Erythroblast (primary cell): ENCODE measurements at regions not wholly inside any gene's neighbourhood (a gene's known extent, or its start where the extent isn't known, plus 50 kb on each side); places are given as distances from the start of the nearest gene placed in this dataset.
"Not testable (repeated sequence)": the region's sequence is repeated elsewhere in the genome, so short reads cannot be mapped to it uniquely, and the experiment has no call there.

Source experiments
- DNase-seq, 2 experiments: peaks; one replicate each; lab custom pipeline; 2025; lab: John Stamatoyannopoulos, UW
- GATA1 ChIP-seq: IDR thresholded peaks from 2 replicates; pipeline ENCODE4 v1.6.1; 2011; ENCODE audit warnings: low read depth, mild to moderate bottlenecking, control low read depth, low read length, moderate library complexity
- POLR2A ChIP-seq: IDR thresholded peaks from 2 replicates; pipeline ENCODE4 v1.6.1; 2011; ENCODE audit warnings: mild to moderate bottlenecking, low read length

DNA sequence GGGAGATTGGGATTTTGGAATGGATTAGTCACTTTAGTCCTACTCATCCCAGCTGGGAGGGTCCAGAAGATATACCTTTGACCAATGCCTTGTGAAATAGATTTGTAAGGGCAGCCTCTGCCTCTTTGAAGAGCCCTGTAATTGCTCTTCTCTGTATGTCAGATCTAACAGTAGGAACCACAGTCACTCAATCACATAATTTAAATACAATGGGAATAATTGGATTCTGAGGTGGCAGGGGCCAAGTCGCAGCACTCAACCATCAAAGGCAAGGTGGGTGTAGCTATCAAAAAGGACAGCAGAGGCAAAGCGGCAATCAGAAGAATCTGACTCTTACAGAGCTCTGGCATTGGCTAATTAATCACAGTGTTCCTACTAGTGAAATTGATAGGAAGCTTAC, 650.9 kb upstream of the ANKRD30A start:
- no peak for DNase-seq
- TF ChIP-seq POLR2A (no peak), GATA1 (no peak)

DNA sequence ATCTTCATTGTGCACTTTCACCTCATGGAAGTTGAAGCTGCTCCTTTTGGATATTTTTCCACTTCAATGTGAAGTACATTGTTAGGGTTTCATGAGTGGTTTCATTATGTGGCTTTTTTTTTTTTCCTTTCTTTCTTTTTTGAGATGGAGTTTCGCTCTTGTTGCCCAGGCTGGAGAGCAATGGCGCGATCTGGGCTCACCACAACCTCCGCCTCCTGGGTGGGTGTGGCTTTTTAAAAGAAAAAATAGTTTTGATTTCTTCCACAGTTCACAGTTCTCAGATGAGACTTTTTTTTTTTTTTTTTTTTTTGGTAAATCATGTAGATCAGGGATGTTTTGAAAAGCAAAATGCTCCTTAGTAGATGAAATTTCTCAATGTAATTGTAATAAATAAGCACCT, 652.3 kb upstream of the ANKRD30A start:
- TF ChIP-seq GATA1 = no peak
- TF ChIP-seq POLR2A = no peak

DNA sequence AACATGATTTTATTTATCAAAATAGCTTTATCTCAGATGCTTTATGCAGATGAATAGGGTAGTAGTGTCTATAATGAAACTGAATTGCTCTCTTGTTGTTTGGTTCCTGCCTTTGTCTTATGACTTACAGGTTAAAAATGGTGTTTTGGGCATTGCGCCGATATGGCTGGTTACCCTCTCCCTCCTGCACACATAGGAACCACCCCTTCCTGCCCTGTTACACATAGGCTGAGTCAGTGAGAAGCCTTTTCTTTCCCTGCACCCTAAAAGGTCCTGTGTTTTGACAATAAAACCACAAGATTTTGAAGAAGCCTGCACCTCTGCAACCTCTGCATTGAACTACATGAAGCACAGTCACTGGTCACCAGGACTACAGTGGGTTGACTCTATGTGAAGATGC, 655.8 kb upstream of the ANKRD30A start:
- TF ChIP-seq GATA1 = no peak
- TF ChIP-seq POLR2A = no peak
- no peak for DNase-seq

More for the DNA sequence above, 652.3 kb upstream of the ANKRD30A start:
- no peak for DNase-seq

DNA sequence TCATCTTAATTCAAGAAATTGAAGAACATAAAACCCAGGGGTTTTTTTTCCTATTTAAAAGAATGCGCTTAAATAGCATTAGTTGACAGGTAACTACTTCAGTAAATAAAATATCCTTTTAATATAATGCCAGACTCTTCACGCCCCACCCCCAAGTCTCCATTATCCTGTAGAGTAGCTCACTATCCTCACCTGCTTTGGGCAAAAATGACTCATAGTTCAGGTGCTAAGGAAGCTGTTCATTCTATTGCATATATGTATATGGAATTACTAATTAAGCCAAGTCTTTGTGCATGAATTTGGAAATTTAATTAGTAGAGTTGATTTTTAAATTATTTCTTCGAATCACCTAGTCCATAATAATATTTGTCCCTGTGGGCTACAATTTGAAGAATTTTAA, 656.8 kb upstream of the ANKRD30A start:
- no peak for TF ChIP-seq GATA1
- TF ChIP-seq POLR2A = no peak

DNA sequence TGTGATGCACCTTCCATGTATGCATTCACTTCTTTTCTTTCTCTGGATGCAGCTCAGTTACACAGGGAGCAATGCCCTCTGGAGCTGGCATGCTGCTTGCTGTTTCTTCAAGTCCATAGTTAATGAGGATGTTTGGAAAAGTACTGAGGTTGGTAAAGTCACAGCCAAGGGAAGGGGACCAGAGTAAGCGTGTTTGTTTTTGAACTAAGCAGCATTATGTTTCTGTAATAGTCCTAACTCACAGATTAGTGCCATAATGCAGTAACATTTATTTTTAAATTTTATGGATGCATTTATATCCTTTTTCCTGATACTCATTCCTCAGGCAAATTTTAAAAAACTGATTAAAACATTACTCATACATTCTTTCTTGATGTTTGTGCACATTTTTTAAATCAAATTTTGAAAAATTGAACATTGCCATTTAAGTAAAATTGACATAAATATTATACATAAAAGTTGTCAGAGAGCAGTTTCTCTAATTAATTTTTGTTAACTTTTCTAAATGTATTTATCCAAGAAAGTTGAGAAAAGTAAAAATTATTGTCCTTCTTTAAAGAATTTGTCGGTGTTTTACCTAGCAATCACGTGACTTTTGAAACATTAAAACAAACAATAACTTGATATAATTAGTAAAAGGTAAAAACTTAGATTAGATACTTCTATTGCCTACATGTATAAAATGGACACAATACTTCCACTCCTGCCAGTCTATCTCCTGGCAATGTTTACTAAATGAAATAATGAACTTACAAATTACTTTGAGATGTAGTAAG, 659.6 kb upstream of the ANKRD30A start:
- no peak for TF ChIP-seq GATA1
- TF ChIP-seq POLR2A = no peak
- DNase-seq = no peak

More for the DNA sequence above, 656.8 kb upstream of the ANKRD30A start:
- DNase-seq = no peak

DNA sequence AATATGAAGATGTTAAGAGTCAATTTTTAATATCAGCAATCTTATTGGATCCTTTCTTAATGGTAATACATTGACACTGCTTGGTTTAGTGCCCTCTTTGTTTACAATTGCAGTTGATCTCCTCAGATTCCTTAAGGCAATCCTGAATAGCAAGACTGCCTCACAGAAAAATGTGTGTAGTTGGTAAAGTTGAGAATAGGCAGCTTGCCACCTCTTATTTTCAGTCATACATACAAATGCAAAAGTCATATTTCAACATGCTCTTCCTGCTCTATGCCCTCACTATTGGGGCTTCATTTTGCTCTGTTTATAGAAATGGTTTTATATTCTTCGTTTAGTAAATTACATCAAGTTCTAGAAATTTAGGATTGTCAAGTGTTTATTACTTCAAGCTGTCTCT, 661.1 kb upstream of the ANKRD30A start:
- no peak for DNase-seq

DNA sequence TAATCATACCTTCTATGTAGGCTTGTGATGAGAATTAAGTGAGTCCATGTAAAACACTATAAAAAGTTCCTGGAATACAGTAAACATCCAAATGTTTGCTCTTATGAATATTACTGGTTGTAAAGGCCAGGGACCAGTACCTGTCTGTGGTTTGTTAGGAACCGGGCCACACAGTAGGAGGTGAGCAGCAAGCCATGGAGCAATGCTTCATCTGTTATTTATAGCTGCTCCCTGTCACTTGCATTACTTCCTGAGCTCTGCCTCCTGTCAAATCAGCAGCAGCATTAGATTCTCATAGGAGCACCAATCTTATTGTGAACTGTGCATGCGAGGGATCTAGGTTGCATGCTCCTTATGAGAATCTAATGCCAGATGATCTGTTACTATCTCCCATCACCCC, 662.0 kb upstream of the ANKRD30A start:
- DNase-seq = no peak
- TF ChIP-seq POLR2A = no peak

More for the DNA sequence above, 661.1 kb upstream of the ANKRD30A start:
- no peak for TF ChIP-seq POLR2A
- TF ChIP-seq GATA1 = no peak

DNA sequence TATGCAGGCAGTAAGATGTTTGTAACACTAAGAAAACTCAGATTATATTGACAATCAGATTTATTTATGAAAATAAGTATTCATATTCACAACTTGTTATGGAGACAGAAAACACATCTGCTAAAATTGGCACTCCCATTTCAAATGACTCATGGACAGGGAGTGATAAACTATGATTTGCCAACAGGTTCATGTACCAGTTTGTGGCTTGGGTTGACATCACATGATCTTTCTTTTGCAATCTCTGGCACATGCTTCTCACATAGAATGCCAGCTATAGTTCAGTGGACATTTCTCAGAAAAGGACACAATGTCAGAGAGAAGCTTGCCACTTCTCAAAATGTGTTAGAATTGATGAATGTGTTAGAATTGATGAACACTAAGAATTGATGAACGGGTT, 663.2 kb upstream of the ANKRD30A start:
- no peak for DNase-seq
- TF ChIP-seq POLR2A = no peak
- TF ChIP-seq GATA1 = no peak

DNA sequence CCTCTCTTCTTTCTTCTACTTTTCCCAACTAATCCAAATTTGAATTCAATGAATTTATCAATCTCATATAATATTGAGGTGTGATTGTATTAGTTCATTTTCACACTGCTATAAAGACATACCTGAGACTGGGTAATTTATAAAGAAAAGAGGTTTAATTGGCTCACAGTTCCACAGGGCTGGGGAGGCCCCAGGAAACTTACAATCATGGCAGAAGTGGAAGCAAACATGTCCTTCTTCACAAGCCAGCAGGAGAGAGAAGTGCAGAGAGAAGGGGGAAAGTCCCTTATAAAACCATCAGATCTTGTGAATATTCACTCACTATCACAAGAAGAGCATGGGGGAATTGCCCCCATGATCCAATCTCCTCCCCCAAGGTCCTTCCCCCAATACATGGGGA, 667.0 kb upstream of the ANKRD30A start:
- not testable (repeated sequence) for DNase-seq

DNA sequence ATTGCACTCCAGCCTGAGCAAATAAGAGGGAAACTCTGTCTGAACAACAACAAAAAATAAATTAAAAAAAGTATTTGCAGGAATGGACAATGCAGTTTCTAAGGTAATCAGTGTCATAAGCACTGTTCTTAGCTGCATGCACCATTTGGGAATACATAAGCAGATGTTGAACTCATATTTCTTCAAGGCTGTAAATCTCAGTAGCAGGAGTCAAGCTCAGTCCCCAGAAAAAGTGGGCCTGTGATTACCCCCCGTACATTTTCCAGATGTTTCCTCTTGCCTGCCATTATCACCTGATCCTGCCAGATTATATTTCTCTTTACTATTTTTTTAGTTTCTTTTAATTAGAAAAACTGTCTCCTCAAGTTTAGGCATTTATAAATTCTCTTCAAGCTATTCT, 667.6 kb upstream of the ANKRD30A start:
- TF ChIP-seq POLR2A = no peak
- TF ChIP-seq GATA1 = no peak
- DNase-seq = no peak

DNA sequence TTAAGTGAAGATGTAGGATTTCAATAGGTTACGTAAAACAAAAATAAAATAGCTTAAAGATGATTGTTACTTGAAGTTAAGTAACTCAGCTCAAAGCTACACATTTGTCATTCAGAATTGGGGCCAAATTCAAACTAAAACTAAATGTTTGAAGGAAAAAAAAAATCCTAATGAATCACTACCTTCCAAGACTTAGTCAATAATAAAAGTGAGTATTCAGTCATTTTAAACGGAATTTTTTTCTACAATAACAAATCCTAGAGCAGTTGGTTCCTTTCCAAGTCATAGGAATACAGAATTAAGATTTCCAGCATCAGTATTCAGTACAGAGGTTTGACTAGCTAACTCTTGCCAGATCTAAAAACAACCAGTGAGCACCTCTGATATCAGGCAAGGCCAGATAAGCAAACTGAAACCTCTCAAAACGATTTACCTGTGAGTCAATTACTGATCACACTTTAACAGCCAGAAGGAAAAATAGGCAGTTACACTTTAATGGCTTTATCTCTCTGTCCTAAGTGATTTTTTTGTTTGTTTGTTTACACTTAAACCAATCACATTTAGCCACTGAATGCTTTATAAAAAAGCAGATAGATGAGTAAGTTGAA, 669.8 kb upstream of the ANKRD30A start:
- TF ChIP-seq POLR2A (no peak), GATA1 (no peak)
- no peak for DNase-seq

DNA sequence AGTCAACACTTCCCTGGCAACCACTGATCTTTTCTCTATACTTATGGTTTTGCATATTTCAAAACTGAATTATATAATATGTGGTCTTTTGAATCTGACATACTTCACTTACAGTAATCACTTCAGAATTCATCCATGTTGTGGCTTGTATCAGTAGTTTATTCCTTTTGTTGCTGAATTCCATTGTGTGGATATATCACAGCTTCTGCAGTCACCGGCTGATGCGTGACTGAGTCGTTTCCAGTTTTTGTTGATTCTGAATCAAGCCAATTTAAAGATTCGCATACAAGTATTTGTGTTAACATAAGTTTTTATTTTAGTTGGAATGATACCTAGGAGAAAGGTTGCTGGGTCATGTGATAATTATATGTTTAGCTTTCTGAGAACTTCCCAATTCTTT, 672.5 kb upstream of the ANKRD30A start:
- DNase-seq = no peak

DNA sequence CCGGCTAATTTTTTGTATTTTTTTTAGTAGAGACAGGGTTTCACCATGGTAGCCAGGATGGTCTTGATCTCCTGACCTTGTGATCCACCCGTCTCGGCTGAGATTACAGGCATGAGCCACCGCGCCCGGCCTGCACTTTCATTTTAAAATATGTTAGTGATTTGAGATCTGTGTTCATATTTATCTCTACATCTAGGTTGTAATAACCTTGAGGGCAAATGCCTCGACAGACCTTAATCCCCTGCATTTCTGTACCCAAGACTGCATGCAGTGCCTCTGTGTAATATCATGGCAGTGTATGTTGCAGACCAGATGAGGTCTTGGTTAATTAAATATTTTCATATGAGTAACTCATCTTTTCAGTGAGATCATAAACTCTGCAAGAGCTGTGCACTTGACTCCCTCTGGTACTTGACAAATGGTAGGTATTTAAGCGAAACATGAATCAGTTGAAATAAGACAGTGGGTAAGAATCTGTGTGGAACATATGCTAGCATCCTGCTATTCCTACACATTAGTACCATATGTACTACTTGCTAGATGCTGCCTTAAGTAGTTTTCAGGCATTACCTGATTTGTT, 673.9 kb upstream of the ANKRD30A start:
- no peak for DNase-seq
- no peak for TF ChIP-seq GATA1
- TF ChIP-seq POLR2A = no peak

More for the DNA sequence above, 672.5 kb upstream of the ANKRD30A start:
- TF ChIP-seq GATA1 (no peak), POLR2A (no peak)

DNA sequence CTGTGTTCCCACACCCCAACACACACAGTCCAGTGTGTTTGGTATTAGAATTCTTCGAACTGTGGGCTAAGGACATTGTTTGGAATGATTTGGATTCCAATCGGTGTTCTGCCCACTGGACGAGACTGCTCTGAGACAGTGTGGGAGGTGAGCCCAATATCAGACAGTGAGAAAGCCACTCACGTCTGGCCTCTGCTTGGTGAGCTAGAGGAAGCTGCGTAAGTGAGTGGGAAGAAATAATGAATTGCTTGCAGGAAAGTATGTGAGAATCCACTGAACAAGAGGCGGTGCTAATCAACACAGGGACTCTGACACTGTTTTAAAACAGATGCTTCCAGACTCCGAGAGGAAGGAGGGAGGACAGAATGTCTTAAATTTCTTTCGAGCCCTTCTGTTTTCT, 675.0 kb upstream of the ANKRD30A start:
- no peak for TF ChIP-seq GATA1
- TF ChIP-seq POLR2A = no peak
- DNase-seq = no peak
